ENCODE measurements at regions not wholly inside any gene's neighbourhood (a gene's known extent, or its start where the extent isn't known, plus 50 kb on each side); places are given as distances from the start of the nearest gene placed in this dataset.

DNA sequence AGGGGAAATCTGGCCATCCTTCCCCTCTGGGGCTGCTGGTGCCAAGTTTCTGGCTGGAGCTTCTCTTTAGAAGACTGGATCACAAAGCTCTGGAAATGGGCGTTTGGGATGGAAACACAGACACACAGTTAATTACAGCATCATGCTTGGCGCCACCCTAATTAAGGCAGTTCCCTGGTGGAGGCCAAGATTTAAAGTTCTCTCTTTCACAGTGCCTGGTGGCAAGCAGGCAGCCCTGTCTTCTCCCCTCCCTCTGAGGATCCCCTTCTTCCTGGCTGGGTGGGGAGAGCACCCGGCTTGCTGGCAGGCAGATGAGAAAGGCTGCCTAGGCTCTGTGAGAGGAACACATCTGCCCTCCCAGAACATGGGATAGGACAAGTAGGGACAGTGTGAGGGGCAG, 59.0 kb upstream of the NKD1 start:
- no peak for TF ChIP-seq ATF3 (CRISPR knock-in tag; conservative IDR thresholded peaks at IDR 0.05)
- no peak for TF ChIP-seq ATF1 (CRISPR knock-in tag; IDR thresholded peaks at IDR 0.05)
- TF ChIP-seq CTCF (IDR thresholded peaks at IDR 0.05) = no peak

All from WTC11 (cell line).